GM23248 (cell line): ENCODE measurements at regions not wholly inside any gene's neighbourhood (a gene's known extent, or its start where the extent isn't known, plus 50 kb on each side); places are given as distances from the start of the nearest gene placed in this dataset.

Experiments
- DNase-seq: peaks from one replicate; pipeline ENCODE4 v3.0.0-alpha.2; 2015
- H2AFZ ChIP-seq: fragments of 200-600 bp; sonication (generic); 2 replicates; pipeline ENCODE4 v1.6.1; 2016; ENCODE audit warnings: antibody characterized with exemption
- H3F3A ChIP-seq: fragments of 200-600 bp; sonication (generic); 2 replicates; pipeline ENCODE4 v1.6.1; 2016; ENCODE audit warnings: mild to moderate bottlenecking, antibody characterized with exemption, mixed run types; ENCODE audit not compliant: insufficient read depth
- H3K27ac ChIP-seq: fragments of 200-600 bp; sonication (generic); 2 replicates; pipeline ENCODE4 v1.5.1; 2016; ENCODE audit warnings: mild to moderate bottlenecking
- H3K27me3 ChIP-seq: fragments of 200-600 bp; sonication (generic); replicated peaks from 2 replicates; pipeline ENCODE4 v1.6.1; 2016; ENCODE audit warnings: mild to moderate bottlenecking; ENCODE audit not compliant: insufficient read depth
- H3K36me3 ChIP-seq: fragments of 200-600 bp; sonication (generic); 2 replicates; pipeline ENCODE4 v1.6.1; 2016; ENCODE audit warnings: low read depth, mild to moderate bottlenecking
- H3K4me1 ChIP-seq: fragments of 200-600 bp; sonication (generic); 2 replicates; pipeline ENCODE4 v1.6.1; 2016; ENCODE audit warnings: mild to moderate bottlenecking; ENCODE audit not compliant: insufficient read depth
- H3K4me2 ChIP-seq: fragments of 200-600 bp; sonication (generic); one replicate; pipeline ENCODE4 v1.6.1; 2016; ENCODE audit warnings: mild to moderate bottlenecking; ENCODE audit not compliant: unreplicated experiment
- H3K4me3 ChIP-seq: fragments of 200-600 bp; sonication (generic); 2 replicates; pipeline ENCODE4 v1.5.1; 2016; ENCODE audit warnings: mild to moderate bottlenecking
- H3K79me2 ChIP-seq: fragments of 200-600 bp; sonication (generic); 2 replicates; pipeline ENCODE4 v1.6.1; 2016; ENCODE audit warnings: mild to moderate bottlenecking; ENCODE audit not compliant: insufficient read depth
- H3K9ac ChIP-seq: fragments of 200-600 bp; sonication (generic); 2 replicates; pipeline ENCODE4 v1.6.1; 2016; ENCODE audit warnings: mild to moderate bottlenecking
- H3K9me2 ChIP-seq: fragments of 200-600 bp; sonication (generic); 2 replicates; pipeline ENCODE4 v1.6.1; 2016; ENCODE audit warnings: mixed run types, mild to moderate bottlenecking, moderate library complexity; ENCODE audit not compliant: insufficient read depth
- H3K9me3 ChIP-seq: fragments of 200-600 bp; sonication (generic); one replicate; pipeline ENCODE4 v1.6.1; 2017; ENCODE audit warnings: low read depth
- H4K20me1 ChIP-seq: fragments of 200-600 bp; sonication (generic); 2 replicates; pipeline ENCODE4 v1.6.0; 2016; ENCODE audit not compliant: insufficient read depth
- EZH2 ChIP-seq: fragments of 200-600 bp; sonication (generic); IDR thresholded peaks from 2 replicates; pipeline ENCODE4 v1.6.1; 2018; ENCODE audit warnings: antibody characterized with exemption, mild to moderate bottlenecking; ENCODE audit not compliant: insufficient read depth, poor library complexity, severe bottlenecking
- EZH2phosphoT487 ChIP-seq: fragments of 200-600 bp; sonication (generic); IDR thresholded peaks from 2 replicates; pipeline ENCODE4 v1.6.1; 2018; ENCODE audit warnings: antibody characterized with exemption, moderate library complexity, mild to moderate bottlenecking, low read depth; ENCODE audit not compliant: insufficient read depth
- WGBS, 2 experiments: methylation state at CpG; one replicate each; pipeline ENCODE4 v1.1.6; 2015 to 2017; ENCODE audit warnings: low lambda C conversion rate in 2 of 2, low coverage in 1 of 2; ENCODE audit errors: missing lambda C conversion rate in 2 of 2; 5-methylcytosine and 5-hydroxymethylcytosine counted together
- in situ Hi-C: fragments of 300-500 bp; cut with MboI; formaldehyde crosslinking; loops from 2 replicates; pipeline ENCODE4 v1.15.0; 2020

GRCh38 chr6:132041706-132042105 lies 90.5 kb upstream of the CCN2 start:
- Histone ChIP-seq H3K9me3 (no peaks in the 10 kb centered on the region), H3K9me2 (no peaks in the 10 kb centered on the region), H3K79me2 (no peaks in the 10 kb centered on the region), H3K9ac (no peak overlapping the region), H4K20me1 (no peaks in the 10 kb centered on the region), H3K4me1 (no peaks in the 10 kb centered on the region; the same call in 1 of the 2 replicates), H3K27ac (no peak overlapping the region), H3K36me3 (no peaks in the 10 kb centered on the region), H3K4me3 (no peak overlapping the region), H3F3A (no peaks in the 10 kb centered on the region), H2AFZ (peak overlapping the region; percentile 5; the same call in 1 of the 2 replicates), H3K4me2 (no peak overlapping the region), H3K27me3 (no peaks in the 10 kb centered on the region)
- DNase-seq: no peak
- TF ChIP-seq EZH2 (no peak), EZH2phosphoT487 (no peak)
- in situ Hi-C loops: no loop called here
- 82 to 89% methylated on average over 3 of the region's 3 CpGs for WGBS, 2 experiments

- Histone ChIP-seq H2AFZ (no peak overlapping the region), H3K4me1 (no peaks in the 10 kb centered on the region), H3K9ac (no peak overlapping the region), H3K36me3 (no peaks in the 10 kb centered on the region), H3K79me2 (no peaks in the 10 kb centered on the region), H3K27ac (no peak overlapping the region), H3K9me2 (no peaks in the 10 kb centered on the region), H3K9me3 (no peaks in the 10 kb centered on the region), H3K4me2 (no peak overlapping the region), H3K27me3 (no peaks in the 10 kb centered on the region), H3F3A (no peaks in the 10 kb centered on the region), H4K20me1 (no peaks in the 10 kb centered on the region), H3K4me3 (no peak overlapping the region)
- in situ Hi-C loops: no loop called here
- TF ChIP-seq EZH2 (no peak), EZH2phosphoT487 (no peak)
- no peak for DNase-seq
- 90 to 100% methylated on average over 1 of the region's 1 CpG for whole genome bisulfite sequencing, 2 experiments
Observed at GRCh38 chr6:132028029-132028428, 76.9 kb upstream of the CCN2 start.

- in situ Hi-C loops: no loop called here
- no peaks in the 10 kb centered on the region for H3F3A ChIP-seq
- no peaks in the 10 kb centered on the region for H3K27me3 ChIP-seq
- 93 to 95% methylated on average over 5 of the region's 5 CpGs for WGBS, 2 experiments
- no peak overlapping the region for H3K9ac ChIP-seq
- no peak overlapping the region for H3K4me2 ChIP-seq
- H3K4me1 ChIP-seq: peaks cover 3% of the 10 kb centered on the region
- H3K9me2 ChIP-seq: no peaks in the 10 kb centered on the region
- TF ChIP-seq EZH2 (no peak), EZH2phosphoT487 (no peak)
- H4K20me1 ChIP-seq: no peaks in the 10 kb centered on the region
- H3K9me3 ChIP-seq: no peaks in the 10 kb centered on the region
- H3K79me2 ChIP-seq: no peaks in the 10 kb centered on the region
- DNase-seq: no peak
- no peak overlapping the region for H3K4me3 ChIP-seq
- no peaks in the 10 kb centered on the region for H3K36me3 ChIP-seq
- no peak overlapping the region for H3K27ac ChIP-seq
- H2AFZ ChIP-seq: no peak overlapping the region
Observed at GRCh38 chr6:132025468-132025867, 74.3 kb upstream of the CCN2 start.

- H3K4me1 ChIP-seq: peaks cover 11% of the 10 kb centered on the region
- no peak overlapping the region for H3K4me2 ChIP-seq
- no peak overlapping the region for H3K9ac ChIP-seq
- H2AFZ ChIP-seq: no peak overlapping the region
- no peaks in the 10 kb centered on the region for H3K27me3 ChIP-seq
- no peaks in the 10 kb centered on the region for H3K9me2 ChIP-seq
- WGBS, 2 experiments: 95% methylated on average over 5 of the region's 5 CpGs
- DNase-seq: no peak
- no peaks in the 10 kb centered on the region for H3K79me2 ChIP-seq
- TF ChIP-seq EZH2phosphoT487 (no peak), EZH2 (no peak)
- H3K9me3 ChIP-seq: no peaks in the 10 kb centered on the region
- no peak overlapping the region for H3K27ac ChIP-seq
- H3K36me3 ChIP-seq: no peaks in the 10 kb centered on the region
- H4K20me1 ChIP-seq: no peaks in the 10 kb centered on the region
- H3F3A ChIP-seq: peaks cover 4% of the 10 kb centered on the region; the same call in 1 of the 2 replicates
- in situ Hi-C loops: no loop called here
- H3K4me3 ChIP-seq: no peak overlapping the region
Observed at GRCh38 chr6:132023490-132023889, 72.3 kb upstream of the CCN2 start.
